ENCODE measurements at regions not wholly inside any gene's neighbourhood (a gene's known extent, or its start where the extent isn't known, plus 50 kb on each side); places are given as distances from the start of the nearest gene placed in this dataset.

DNA sequence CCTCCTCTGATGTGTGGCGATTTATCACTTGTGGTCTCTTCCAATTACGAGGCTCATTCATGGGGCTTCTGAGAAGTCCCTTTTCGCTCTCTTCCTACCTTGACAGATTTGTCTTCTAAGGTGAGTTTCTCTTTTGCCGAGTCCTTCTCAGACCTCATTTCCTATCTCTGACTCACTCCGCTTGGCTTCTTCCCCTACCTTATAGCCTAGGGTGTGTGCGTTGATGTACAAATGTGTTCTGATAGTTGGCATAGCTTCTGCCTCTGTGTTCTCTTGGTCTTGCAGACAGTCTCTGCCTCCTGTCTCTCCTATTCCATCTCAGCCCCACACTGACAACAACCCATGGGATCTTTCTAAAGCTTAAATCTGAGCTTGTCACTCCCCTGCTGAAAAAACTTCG, 56.9 kb upstream of the SHB start:
- TF ChIP-seq, protein P1, sequence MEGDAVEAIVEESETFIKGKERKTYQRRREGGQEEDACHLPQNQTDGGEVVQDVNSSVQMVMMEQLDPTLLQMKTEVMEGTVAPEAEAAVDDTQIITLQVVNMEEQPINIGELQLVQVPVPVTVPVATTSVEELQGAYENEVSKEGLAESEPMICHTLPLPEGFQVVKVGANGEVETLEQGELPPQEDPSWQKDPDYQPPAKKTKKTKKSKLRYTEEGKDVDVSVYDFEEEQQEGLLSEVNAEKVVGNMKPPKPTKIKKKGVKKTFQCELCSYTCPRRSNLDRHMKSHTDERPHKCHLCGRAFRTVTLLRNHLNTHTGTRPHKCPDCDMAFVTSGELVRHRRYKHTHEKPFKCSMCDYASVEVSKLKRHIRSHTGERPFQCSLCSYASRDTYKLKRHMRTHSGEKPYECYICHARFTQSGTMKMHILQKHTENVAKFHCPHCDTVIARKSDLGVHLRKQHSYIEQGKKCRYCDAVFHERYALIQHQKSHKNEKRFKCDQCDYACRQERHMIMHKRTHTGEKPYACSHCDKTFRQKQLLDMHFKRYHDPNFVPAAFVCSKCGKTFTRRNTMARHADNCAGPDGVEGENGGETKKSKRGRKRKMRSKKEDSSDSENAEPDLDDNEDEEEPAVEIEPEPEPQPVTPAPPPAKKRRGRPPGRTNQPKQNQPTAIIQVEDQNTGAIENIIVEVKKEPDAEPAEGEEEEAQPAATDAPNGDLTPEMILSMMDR (conservative IDR thresholded peaks at IDR 0.05), result no peak
- no peak for TF ChIP-seq ZFX (IDR thresholded peaks at IDR 0.05)
